Loucy (cell line): ENCODE measurements at regions not wholly inside any gene's neighbourhood (a gene's known extent, or its start where the extent isn't known, plus 50 kb on each side); places are given as distances from the start of the nearest gene placed in this dataset.

ENCODE experiments used
- H2AFZ ChIP-seq: fragments of 200-600 bp; sonication (generic); 2 replicates; pipeline ENCODE4 v1.6.0; 2016; ENCODE audit warnings: antibody characterized with exemption, mild to moderate bottlenecking, low read length, moderate library complexity
- H3F3A ChIP-seq: fragments of 200-600 bp; 2 replicates; pipeline ENCODE4 v1.6.0; 2016; ENCODE audit warnings: antibody characterized with exemption, low read depth, mild to moderate bottlenecking
- H3K27me3 ChIP-seq: fragments of 200-600 bp; sonication (generic); 2 replicates; pipeline ENCODE4 v1.6.1; 2014; ENCODE audit warnings: low read length, mild to moderate bottlenecking; ENCODE audit not compliant: insufficient read depth, poor library complexity, severe bottlenecking
- H3K36me3 ChIP-seq: fragments of 200-600 bp; sonication (generic); 2 replicates; pipeline ENCODE4 v1.6.1; 2016; ENCODE audit warnings: low read length; ENCODE audit not compliant: insufficient read depth
- H3K4me1 ChIP-seq: fragments of 200-600 bp; sonication (generic); 2 replicates; pipeline ENCODE4 v1.5.1; 2014; ENCODE audit warnings: low read length, mild to moderate bottlenecking; ENCODE audit not compliant: insufficient read depth, poor library complexity, severe bottlenecking
- H3K4me2 ChIP-seq: fragments of 200-600 bp; sonication (generic); 2 replicates; pipeline ENCODE4 v1.6.0; 2014; ENCODE audit warnings: antibody characterized with exemption, low read length, low read depth, mild to moderate bottlenecking; ENCODE audit not compliant: poor library complexity, severe bottlenecking
- H3K4me3 ChIP-seq: fragments of 200-600 bp; sonication (generic); 2 replicates; pipeline ENCODE4 v1.5.1; 2014; ENCODE audit warnings: low read length, mild to moderate bottlenecking, mixed read lengths; ENCODE audit not compliant: poor library complexity, severe bottlenecking
- H3K79me2 ChIP-seq: fragments of 200-600 bp; sonication (generic); 2 replicates; pipeline ENCODE4 v1.6.1; 2014; ENCODE audit warnings: low read length; ENCODE audit not compliant: insufficient read depth
- H3K9ac ChIP-seq: fragments of 200-600 bp; sonication (generic); 2 replicates; pipeline ENCODE4 v1.6.0; 2014; ENCODE audit warnings: mild to moderate bottlenecking, low read depth, low read length, moderate library complexity; ENCODE audit not compliant: poor library complexity, severe bottlenecking
- H3K9me2 ChIP-seq: fragments of 200-600 bp; sonication (generic); replicated peaks from 2 replicates; pipeline ENCODE4 v1.6.1; 2016; ENCODE audit warnings: low read depth, low read length, mixed read lengths
- H3K9me3 ChIP-seq: fragments of 200-600 bp; sonication (generic); 2 replicates; pipeline ENCODE4 v1.6.1; 2014; ENCODE audit warnings: mild to moderate bottlenecking, antibody characterized with exemption, low read length, low read depth; ENCODE audit not compliant: insufficient read depth
- H4K20me1 ChIP-seq: fragments of 200-600 bp; sonication (generic); 2 replicates; pipeline ENCODE4 v1.6.0; 2014; ENCODE audit warnings: antibody characterized with exemption, low read length, mild to moderate bottlenecking; ENCODE audit not compliant: insufficient read depth, poor library complexity, severe bottlenecking
- EZH2phosphoT487 ChIP-seq: fragments of 200-600 bp; IDR thresholded peaks from 2 replicates; pipeline ENCODE4 v1.6.1; 2018; ENCODE audit warnings: antibody characterized with exemption, mild to moderate bottlenecking, moderate library complexity, borderline replicate concordance
- TF ChIP-seq, protein P1 (sequence below): fragments of 200-600 bp; sonication (generic); conservative IDR thresholded peaks from 2 replicates; pipeline ENCODE4 v1.5.1; 2014; ENCODE audit warnings: mild to moderate bottlenecking, antibody characterized with exemption, low read length

- Histone ChIP-seq H3K4me1 (no peaks in the 10 kb centered on the region), H3K9me3 (no peaks in the 10 kb centered on the region)
These were observed 177.0 kb downstream of the GPAT3 start for GRCh38 chr4:83712890-83713289.

DNA sequence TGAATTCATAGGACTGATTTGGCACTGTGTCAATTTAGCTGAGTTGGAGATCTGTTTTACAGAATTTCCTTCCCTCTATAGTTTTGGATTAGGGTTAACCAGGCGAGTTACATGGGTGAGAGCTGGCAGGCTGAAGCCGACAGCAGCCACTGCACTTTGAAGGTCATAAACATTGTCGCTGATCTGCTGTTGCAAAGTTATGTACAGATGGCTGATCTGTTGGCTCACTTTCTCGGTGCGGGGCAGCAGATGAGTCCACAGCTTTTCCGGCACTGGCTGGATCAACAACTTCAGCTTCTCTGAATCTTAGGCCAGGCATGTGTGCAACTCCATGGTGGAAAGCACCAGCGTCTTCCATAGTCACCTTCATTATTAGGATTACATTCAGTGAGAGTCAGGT is 173.7 kb downstream of the GPAT3 start:
- H3K4me2 ChIP-seq: no peak overlapping the region
- no peaks in the 10 kb centered on the region for H3K79me2 ChIP-seq
- H3K4me3 ChIP-seq: no peak overlapping the region
- no peaks in the 10 kb centered on the region for H3K27me3 ChIP-seq
- H3F3A ChIP-seq: no peaks in the 10 kb centered on the region
- no peaks in the 10 kb centered on the region for H3K36me3 ChIP-seq
- TF ChIP-seq, protein P1, sequence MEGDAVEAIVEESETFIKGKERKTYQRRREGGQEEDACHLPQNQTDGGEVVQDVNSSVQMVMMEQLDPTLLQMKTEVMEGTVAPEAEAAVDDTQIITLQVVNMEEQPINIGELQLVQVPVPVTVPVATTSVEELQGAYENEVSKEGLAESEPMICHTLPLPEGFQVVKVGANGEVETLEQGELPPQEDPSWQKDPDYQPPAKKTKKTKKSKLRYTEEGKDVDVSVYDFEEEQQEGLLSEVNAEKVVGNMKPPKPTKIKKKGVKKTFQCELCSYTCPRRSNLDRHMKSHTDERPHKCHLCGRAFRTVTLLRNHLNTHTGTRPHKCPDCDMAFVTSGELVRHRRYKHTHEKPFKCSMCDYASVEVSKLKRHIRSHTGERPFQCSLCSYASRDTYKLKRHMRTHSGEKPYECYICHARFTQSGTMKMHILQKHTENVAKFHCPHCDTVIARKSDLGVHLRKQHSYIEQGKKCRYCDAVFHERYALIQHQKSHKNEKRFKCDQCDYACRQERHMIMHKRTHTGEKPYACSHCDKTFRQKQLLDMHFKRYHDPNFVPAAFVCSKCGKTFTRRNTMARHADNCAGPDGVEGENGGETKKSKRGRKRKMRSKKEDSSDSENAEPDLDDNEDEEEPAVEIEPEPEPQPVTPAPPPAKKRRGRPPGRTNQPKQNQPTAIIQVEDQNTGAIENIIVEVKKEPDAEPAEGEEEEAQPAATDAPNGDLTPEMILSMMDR: no peak
- no peak for TF ChIP-seq EZH2phosphoT487
- no peaks in the 10 kb centered on the region for H4K20me1 ChIP-seq
- H3K9ac ChIP-seq: no peak overlapping the region
- no peak overlapping the region for H2AFZ ChIP-seq
- H3K4me1 ChIP-seq: no peaks in the 10 kb centered on the region
- H3K9me3 ChIP-seq: no peaks in the 10 kb centered on the region
- H3K9me2 ChIP-seq: no peaks in the 10 kb centered on the region

More at GRCh38 chr4:83712890-83713289, 177.0 kb downstream of the GPAT3 start:
- H3K36me3 ChIP-seq: no peaks in the 10 kb centered on the region
- no peak overlapping the region for H3K9ac ChIP-seq
- H2AFZ ChIP-seq: no peak overlapping the region
- H3K79me2 ChIP-seq: no peaks in the 10 kb centered on the region
- H3F3A ChIP-seq: no peaks in the 10 kb centered on the region
- no peak overlapping the region for H3K4me2 ChIP-seq
- H3K9me2 ChIP-seq: no peaks in the 10 kb centered on the region
- no peak for TF ChIP-seq EZH2phosphoT487
- TF ChIP-seq, protein P1: no peak
- H4K20me1 ChIP-seq: no peaks in the 10 kb centered on the region
- no peak overlapping the region for H3K4me3 ChIP-seq
- no peaks in the 10 kb centered on the region for H3K27me3 ChIP-seq

- TF ChIP-seq, protein P1: no peak
- no peak for TF ChIP-seq EZH2phosphoT487
These were observed 172.7 kb downstream of the GPAT3 start for GRCh38 chr4:83708500-83709175.

More at GRCh38 chr4:83708500-83709175, 172.7 kb downstream of the GPAT3 start:
- Histone ChIP-seq H3K36me3 (no peaks in the 10 kb centered on the region), H3K9me3 (no peaks in the 10 kb centered on the region), H3K9me2 (no peaks in the 10 kb centered on the region), H2AFZ (no peak overlapping the region), H4K20me1 (no peaks in the 10 kb centered on the region), H3F3A (no peaks in the 10 kb centered on the region), H3K4me3 (no peak overlapping the region), H3K4me2 (no peak overlapping the region), H3K79me2 (no peaks in the 10 kb centered on the region), H3K27me3 (no peaks in the 10 kb centered on the region), H3K9ac (no peak overlapping the region), H3K4me1 (no peaks in the 10 kb centered on the region)
